HCT116 (cell line): ENCODE measurements at regions not wholly inside any gene's neighbourhood (a gene's known extent, or its start where the extent isn't known, plus 50 kb on each side); places are given as distances from the start of the nearest gene placed in this dataset.

Experiments used
- EZH2 ChIP-seq: fragments of 200-600 bp; sonication (generic); IDR thresholded peaks from 2 replicates; pipeline ENCODE4 v1.6.1; 2017; ENCODE audit warnings: antibody characterized with exemption, mixed run types
- POLR2A ChIP-seq: IDR thresholded peaks from 2 replicates; pipeline ENCODE4 v1.7.0; 2011; ENCODE audit warnings: borderline replicate concordance; ENCODE audit not compliant: insufficient read depth, insufficient read length; ENCODE audit errors: extremely low read depth
- POLR2AphosphoS5 ChIP-seq: IDR thresholded peaks from 2 replicates; pipeline ENCODE4 v1.6.1; 2011; ENCODE audit warnings: mild to moderate bottlenecking, low read depth, low read length, moderate library complexity
- RAD21 ChIP-seq: IDR thresholded peaks from 2 replicates; pipeline ENCODE4 v1.6.1; 2012; ENCODE audit warnings: low read depth, mild to moderate bottlenecking
- TCF7L2 ChIP-seq: IDR thresholded peaks from 2 replicates; pipeline ENCODE4 v1.7.0; 2011; ENCODE audit warnings: borderline replicate concordance, inconsistent platforms; ENCODE audit not compliant: insufficient read depth, insufficient read length; ENCODE audit errors: extremely low read depth
- TF ChIP-seq, protein P1 (sequence below), 3 experiments: fragments of 200-600 bp in 1 of 3; sonication (generic) in 1 of 3; IDR thresholded peaks in 2 of 3; conservative IDR thresholded peaks in 1 of 3; 2 replicates each; pipeline ENCODE4 v1.5.1; 2012 to 2017; ENCODE audit warnings: low read depth in 2 of 3, low read length in 2 of 3, antibody characterized with exemption in 1 of 3, borderline replicate concordance in 1 of 3, control low read depth in 1 of 3, mild to moderate bottlenecking in 1 of 3, mixed read lengths in 1 of 3, mixed run types in 1 of 3, moderate library complexity in 1 of 3; ENCODE audit not compliant: insufficient read depth in 1 of 3

DNA sequence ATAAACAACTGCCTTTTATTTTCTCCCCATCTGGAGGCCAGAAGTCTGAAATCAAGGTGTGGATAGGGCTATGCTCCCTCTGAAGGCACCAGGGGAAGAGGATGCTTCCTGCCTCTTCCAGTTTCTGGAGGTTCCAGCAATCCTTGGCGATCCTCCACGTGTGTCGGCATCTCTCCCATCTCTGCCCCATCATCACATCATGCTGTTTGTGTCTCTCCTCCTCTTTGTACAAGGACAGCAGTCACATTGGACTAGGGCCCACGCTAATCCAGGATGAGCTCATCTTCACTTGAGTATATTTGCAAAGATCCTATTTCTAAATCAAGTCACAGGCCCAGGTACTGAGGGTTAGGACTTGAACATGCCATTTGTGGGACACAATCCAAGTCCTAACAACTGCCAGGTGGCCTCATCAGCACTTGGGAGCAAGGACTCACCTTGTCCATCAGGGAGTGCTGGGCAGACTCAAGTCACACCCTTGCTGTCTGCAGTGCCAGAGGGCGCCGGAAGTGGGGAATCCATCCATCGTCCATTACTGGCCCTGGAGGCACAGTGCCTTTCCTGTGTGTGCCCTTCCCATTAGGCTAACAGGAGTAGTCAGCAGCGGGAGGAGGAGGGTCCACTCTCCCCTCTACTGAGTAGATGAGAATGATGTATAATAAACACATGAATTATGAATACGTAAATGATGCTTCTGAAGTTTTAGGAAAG, 185.4 kb upstream of the AJAP1 start:
- TF ChIP-seq, protein P1, sequence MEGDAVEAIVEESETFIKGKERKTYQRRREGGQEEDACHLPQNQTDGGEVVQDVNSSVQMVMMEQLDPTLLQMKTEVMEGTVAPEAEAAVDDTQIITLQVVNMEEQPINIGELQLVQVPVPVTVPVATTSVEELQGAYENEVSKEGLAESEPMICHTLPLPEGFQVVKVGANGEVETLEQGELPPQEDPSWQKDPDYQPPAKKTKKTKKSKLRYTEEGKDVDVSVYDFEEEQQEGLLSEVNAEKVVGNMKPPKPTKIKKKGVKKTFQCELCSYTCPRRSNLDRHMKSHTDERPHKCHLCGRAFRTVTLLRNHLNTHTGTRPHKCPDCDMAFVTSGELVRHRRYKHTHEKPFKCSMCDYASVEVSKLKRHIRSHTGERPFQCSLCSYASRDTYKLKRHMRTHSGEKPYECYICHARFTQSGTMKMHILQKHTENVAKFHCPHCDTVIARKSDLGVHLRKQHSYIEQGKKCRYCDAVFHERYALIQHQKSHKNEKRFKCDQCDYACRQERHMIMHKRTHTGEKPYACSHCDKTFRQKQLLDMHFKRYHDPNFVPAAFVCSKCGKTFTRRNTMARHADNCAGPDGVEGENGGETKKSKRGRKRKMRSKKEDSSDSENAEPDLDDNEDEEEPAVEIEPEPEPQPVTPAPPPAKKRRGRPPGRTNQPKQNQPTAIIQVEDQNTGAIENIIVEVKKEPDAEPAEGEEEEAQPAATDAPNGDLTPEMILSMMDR (IDR thresholded peaks at IDR 0.05 in 2 of 3, conservative IDR thresholded peaks at IDR 0.05 in 1 of 3; ENCODE audit: borderline replicate concordance in 1 of 3, insufficient read depth in 1 of 3, low read depth in 2 of 3, low read length in 2 of 3): no peak
- TF ChIP-seq EZH2 (no peak), POLR2A (no peak), POLR2AphosphoS5 (no peak), TCF7L2 (no peak), RAD21 (no peak)
